Stimulated activated CD8-positive, alpha-beta memory T cell treated with anti-CD3 and anti-CD28 coated beads, Interleukin-7, amount 100 ng/mL, for 1 hour (primary cell): ENCODE measurements at regions not wholly inside any gene's neighbourhood (a gene's known extent, or its start where the extent isn't known, plus 50 kb on each side); places are given as distances from the start of the nearest gene placed in this dataset.
A peak's percentile ranks its signal among the peaks of the same experiment; 100 is the strongest.

Experiments used
- DNase-seq, 2 donors: peaks; one replicate each; pipeline ENCODE4 v3.0.0-alpha.2; 2020; ENCODE audit warnings: low read depth in 2 of 2

DNA sequence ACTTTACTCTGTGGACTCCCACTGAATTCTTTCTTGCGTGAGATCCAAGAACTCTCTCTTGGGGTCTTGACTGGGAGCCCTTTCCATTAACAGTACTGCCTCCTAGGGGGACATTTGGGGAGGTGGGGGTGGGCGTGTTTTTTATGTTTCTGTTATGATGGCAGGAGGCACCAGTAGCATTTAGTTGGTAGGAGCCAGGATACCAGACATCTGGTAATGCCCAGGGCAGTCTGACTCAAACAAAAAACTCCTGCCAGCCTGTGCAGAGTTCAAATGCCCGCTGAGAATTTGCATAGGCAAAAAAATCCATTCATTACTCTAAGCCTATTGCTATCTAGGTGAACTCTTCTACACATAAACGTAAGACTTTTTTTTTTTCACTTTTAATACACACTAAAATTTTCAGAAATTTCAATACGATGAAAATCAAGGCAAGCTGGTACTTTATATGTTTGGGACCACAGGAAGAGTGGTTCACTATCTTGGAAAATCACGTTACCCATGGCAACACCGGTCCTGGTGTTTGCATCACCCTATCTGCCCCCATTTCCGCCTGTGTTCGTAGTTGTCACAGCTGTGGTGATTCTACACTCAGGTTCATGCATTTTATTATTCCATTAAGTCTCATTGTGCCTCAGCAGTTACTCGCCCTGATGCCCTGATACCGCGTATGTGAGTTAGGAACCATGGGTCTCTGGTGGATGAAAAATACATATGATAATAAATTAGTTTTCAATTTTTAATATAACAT, 121.1 kb upstream of the XYLT1 start:
- DNase-seq, result no peak

DNA sequence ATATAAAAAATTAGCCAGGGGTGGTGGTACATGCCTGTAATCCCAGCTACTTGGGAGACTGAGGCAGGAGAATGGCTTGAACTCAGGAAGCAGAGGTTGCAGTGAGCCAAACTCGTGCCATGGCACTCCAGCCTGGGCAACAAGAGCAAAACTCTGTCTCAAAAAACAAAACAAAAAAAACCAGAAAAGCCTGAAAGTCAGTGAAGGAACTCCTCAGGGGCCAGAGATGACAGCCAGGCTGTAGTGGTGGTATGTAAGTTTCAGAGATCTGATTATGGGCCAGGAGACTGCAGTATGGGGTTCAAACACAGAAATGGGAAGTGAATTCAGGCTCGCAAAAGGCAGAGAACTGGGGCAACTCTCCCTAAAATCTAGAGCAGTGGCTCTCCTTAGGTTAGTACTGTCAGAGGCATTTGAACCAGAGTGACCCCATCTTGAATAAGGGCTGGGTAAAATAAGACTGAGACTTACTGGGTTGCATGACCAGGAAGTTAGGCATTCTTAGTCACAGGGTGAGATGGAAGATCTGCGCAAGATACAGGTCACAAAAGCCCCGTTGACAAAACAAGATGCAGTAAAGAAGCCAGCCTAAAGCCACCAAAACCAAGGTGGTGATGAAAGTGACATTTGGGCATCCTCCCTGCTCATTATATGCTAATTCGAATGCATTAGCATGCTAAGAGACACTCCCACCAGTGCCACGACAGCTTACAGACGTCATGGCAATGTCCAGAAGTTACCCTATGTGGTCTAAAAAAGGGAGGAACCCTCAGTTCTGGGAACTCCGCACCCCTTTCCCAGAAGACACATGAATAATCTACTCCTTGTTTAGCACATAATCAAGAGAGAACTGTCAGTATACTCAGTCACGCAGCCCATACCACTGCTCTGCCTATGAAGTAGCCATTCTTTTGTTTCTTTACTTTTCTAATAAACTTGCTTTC, 120.2 kb upstream of the XYLT1 start:
- DNase-seq, result peak in 1 of 2 donors; percentile 31

DNA sequence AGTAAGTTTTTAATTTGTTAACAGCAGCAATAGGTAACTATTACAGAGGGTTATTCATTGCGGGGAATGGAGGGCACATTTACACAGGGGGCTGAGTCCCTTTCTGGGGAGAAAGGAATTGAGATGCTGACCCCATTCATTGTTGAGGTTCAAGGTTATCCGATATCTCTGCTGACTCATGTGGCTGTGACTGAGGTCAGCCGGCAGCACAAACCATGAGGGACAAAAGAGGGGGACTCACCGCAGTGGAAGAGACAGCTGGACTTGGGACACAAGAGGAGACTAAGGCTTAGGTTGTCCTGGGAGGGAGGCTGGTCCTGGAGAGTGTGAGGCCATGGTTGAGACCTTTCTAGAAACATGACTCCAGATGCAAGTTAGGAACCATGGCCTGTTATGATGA, 119.1 kb upstream of the XYLT1 start:
- DNase-seq, result no peak

DNA sequence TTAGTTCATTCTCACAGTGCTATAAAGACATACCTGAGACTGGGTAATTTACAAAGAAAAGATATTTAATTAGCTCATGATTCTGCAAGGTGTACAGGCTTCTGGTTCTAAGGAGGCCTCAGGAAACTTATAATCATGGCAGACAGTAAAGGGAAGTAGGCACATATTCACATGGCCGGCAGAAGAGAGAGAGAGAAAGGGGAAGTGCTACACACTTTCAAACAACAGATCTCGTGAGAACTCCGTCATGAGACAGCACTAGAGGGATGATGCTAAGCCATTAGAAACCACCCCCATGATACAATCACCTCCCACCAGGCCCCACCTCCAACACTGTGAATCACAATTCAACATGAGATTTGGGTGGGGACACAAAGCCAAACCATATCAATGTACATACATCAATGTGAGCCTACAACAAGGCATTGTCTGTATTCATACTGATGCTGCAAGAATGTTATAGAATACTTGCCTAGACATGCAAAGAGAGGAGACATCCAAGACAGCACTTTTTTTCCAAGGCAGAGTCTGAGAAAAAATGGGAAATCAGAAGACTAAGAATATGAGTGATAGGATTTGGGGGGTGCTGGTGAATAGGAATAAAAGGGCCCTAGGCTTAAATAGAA, 114.8 kb upstream of the XYLT1 start:
- DNase-seq, result no peak

DNA sequence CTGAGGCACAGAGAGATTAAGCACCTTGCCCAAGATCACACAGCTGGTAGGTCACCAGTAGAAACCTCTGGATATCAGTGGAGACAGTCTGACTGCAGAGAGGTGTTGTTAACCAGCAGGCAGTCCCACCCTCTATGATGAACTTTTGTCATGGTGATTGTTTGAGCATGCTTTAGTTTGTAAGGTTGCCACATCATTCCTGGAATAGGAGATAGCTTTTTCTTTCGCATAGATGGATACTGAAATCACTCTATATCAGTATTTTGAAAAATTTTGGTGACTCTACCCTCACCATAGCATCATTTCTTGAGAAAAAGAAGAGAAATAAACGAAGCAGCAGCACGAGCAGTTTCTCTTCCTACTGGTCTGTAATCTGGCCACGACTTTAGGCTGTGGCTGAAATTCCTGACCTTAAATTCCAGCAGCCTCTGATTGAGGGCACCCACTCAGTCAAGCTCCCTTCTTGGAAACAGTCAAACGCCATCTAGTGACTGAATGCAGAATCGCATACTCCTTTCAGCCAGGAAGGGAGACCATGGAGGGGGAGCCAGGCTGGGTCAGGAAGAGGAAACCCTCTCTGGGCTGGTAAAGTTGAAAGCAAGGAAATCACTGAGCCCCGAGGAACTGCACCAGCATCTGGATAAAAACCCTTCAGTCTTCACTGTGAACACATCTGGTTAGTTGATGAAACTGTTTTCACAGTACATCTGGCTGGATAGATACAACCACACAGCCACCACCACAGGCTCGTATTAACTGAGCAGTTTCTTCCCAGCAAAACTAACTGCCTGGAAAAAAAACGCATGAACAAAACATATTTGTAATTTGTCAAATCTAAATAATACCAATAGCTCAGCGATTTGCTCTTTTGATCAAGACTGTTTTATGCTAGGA, 108.5 kb upstream of the XYLT1 start:
- peak; percentile 16 to 23 for DNase-seq

DNA sequence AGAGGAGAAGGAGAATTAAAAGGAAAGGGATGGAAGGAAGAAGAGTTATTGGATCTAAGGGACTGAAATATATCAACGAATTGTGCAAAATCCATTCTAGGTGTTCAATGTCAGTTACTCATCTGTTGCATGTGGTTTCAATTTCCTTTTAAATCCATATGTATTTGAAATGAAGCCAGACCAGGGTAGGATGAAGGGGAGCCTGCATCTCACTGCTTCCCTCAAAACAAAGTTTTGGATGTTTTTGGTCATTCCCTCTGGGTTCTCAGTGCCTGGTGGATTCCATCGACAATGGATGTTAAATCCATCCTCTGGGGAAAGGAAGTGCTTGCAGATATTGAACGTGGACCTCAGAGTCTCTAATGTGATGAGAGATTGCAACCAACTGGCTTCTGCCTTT, 103.5 kb upstream of the XYLT1 start:
- DNase-seq, result no peak

DNA sequence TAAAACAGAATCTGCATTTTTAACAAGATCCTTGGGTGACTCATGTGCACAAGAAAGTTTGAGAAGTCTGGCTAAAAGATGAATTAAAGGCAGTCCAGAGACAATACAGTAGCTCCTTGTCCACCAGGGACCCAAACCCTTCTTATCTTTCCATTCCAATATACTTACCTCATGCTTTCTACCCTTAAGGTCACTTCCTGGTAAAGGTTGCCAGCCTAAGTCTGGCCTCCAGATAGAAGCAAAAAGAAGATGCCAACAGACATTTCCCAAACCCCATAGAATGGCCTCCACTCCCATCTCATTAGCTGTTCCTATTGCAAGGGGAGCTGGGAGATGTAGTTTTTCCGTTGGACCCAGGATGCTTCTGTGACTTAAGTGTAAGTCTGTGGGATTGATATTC, 101.4 kb upstream of the XYLT1 start:
- no peak for DNase-seq

DNA sequence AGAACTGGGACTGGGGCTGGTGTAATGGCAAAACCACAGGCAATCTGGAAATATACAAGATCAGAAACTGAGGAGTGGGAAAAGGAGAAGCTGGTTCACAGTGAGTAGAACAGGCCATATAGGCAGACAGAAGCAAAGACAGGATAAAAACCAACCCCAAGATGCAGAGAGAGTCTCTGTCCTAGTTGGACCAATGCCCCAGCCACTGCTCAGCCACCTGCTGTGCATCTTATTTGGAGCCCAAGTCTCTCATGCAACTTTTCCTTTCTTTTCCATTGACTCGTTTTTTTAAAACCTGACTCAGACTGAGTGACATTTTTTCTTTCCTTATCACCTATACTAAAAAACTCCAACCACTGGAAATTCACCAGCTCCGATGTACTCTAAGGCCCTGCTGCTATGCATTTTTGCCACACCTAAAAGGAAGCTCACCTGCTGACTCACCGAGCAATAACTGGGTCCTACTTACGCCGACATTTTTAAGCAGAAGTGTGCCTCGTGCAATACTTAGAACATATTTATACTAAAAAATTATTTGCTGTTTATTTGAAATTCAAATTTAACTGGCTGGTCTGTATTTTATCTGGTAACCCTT, 100.8 kb upstream of the XYLT1 start:
- no peak for DNase-seq

DNA sequence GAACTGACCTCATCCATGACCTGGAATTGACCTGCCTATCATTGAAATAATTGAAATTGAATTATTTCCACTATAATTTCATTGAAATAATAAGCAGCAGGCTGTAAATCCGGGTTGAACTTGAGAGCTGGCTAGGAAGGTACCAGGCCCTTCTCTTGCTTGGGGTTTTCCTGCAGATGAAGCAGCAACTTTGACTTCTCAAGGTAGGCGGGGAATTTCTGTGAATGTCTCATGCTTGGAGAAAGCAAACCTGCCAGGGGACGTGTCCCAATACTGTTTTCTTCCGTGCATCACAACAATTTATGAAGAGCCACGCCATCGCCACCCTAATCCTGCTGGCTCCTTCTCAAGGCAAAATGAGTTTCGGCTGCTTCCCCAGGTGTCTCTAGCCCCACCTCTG, 97.5 kb upstream of the XYLT1 start:
- no peak for DNase-seq

DNA sequence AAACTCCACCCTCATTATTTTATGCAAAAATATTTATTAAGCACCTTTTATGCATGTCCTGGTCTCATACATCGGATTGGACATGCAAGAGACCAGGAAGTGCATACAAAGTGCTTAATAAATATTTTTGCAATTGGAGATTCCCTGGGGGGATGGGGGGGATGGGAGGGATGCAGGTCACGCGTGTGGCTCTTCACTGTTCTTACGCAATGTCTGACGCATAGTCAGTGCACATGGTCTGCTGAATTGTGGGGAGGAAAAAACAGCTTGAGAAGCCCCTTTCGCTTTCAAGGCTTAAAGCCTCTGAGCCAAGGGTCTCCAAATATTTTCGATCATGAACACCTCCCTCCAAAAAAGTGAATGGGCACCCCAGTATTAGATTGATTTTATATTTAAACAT, 96.7 kb upstream of the XYLT1 start:
- no peak for DNase-seq

DNA sequence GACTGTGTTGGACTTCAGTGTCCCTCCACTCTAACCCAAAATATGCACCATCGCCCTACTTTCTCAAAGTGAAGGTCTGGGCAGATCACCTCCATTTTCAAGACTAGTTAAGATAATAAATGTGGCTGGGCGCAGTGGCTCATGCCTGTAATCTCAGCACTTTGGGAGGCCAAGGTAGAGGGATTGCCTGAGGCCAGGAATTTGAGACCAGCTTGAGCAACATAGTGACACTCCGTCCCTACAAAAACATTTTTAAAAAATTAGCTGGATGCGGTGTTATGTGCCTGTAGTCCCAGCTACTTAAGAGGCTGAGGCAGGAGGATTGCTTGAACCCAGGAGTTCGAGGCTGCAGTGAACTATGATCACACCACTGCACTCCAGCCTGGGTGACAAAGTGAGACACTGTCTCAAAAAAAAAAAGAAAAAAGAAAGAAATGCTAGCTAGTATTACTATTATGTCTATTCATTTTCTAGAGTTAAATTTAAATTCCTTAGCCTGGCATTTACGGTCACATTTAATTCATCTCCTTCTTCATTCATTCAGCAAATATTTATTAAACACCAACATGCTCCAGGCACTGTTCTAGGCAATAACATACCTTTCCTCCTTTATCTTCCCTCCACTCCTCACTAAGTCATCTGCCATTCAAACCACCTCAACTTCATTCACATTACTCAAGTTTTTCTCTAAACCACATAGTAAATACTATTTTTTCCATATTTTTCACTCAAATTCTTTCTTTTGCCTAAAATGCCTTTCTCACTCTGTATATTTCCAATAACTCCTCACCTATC, 96.1 kb upstream of the XYLT1 start:
- DNase-seq, result no peak

DNA sequence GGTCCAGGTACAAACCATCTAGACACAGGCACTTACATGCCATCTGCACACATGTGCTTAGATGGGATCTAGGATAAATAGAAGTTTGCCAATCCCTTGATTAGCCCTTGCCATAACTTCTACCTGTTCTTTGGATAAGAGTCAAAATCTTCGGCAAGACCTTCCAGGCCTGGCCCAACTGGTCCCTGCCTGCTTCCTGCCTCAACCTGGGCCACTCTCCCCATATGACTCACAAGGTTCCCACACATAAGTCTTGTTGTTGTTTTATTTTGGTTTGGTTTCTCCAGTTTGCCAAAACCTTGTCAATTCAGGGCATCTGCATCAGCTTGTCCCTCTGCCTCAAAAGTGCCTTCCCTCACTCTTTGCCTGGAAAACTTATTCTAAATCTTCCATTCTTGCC, 95.3 kb upstream of the XYLT1 start:
- no peak for DNase-seq

DNA sequence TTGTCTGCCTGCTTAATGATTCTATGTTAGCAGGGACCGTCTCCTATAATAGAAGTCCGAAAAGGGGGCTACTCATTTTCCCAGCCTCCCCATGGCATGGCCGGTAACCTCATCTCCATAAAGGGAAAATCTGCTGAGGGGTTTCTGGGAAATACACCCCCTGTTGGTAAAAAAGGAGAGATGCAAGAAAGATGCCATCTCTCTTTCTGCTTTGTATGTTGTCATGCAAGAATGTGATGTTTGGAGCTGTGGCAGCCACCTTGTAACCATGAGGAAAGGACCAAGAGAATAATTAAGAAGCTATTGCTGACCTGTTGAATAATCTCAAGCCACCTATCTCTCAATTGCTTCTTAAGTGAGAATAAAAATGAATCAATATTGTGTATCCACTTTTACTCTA, 94.8 kb upstream of the XYLT1 start:
- DNase-seq, result no peak

DNA sequence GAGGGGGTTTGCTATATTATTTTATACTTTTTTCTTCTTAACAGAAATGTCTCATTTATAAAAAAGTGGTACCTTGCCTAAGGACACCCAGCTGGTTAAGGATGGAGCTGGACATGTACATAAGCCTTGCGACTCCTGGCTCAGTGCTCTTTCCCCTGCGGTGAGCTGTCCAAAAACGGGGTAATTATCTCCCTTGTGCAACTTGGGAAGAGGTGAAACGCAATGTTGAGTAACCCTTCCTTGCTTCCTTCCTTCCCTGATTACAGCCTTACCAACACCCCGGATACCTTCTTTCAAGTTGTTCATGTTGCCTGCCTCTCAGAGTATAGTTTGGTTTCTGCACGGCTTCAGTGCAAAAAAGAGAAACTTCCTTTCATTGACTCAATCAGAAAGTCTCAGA, 94.1 kb upstream of the XYLT1 start:
- DNase-seq, result no peak

DNA sequence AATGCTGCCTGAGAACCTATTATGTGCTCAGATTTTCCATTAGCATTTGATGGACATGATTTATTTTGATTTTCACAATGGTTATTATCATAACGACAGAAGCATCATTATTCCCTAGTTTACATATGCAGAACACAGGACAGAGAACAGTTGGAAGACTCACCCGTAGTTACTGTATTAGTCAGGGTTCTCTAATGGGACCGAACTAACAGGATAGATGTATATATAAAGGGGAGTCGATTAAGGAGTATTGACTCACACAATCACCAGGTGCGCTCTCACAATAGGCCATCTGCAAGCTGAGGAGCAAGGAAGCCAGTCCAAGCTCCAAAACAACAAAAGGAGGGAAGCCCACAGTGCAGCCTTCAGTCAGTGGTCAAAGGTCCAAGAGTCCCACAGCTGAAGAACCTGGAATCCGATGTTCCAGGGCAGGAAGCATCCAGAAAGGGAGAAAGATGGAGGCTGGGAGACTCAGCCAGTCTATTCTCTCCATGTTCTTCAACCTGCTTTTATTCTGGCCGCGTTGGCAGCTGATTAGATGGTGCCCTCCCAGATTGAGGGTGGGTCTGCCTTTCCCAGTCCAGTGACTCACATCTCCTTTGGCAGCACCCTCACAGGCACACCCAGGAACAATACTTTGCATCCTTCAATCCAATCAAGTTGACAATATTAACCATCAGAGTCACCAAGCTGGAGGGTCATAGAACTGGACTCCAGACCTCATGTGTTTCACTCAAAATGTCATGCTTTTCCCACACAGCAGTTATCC, 92.7 kb upstream of the XYLT1 start:
- DNase-seq, result no peak

DNA sequence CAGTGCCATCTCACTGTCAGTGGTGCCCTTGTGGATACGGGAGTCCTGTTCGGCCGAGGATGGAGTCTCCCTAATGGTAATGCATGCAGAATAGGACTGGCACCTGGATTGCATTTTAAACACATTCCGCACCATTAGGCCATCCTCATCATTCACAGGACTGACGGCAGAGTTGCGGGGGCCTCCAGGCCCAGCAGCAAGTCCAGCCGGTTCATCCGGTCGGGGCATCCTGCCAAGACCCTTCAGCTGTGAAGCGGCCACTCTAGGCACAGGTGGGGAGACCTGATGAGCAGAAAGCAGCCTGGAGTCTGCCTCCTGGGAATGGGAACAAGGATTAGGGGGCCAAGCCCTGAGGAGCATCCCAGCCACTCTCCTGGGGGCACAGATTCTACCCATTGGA, 90.3 kb upstream of the XYLT1 start:
- no peak for DNase-seq

DNA sequence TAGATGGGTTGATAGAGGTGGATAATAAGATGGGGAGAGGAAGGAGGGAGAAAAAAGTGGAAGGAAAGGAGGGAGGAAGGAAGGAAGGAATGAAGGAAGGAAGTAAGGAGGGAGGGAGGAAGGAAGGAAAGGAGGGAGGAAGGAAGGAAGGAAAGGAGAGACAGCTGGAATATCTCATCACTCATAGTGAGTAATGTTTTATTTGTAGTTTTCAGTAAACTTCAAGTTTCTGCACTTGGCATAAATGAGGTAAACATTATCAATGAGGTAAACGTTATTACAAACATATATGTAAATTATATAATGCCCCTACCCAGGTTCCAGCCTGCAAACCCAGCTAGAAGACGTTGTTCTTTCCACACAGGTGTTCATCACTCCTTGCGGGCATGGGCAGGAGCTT, 89.8 kb upstream of the XYLT1 start:
- no peak for DNase-seq

DNA sequence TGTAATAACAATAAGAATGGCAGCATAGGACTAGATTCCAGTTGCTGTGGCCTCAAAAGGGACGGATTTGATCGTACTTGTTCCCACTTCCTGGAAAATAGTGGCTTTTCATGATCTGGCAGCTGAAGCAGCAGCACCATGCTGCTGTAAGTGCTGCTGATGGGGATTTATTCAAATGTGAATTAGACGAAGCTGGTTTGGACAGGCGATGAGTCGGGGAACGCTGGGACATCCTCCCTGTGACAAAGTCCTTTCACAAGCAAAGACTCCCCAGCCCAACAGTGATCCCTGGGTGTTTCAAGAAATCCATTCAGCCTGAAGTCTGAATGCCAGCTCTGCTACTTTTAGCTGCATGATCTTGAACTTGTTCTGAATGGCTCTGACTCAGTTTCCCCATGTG, 88.6 kb upstream of the XYLT1 start:
- DNase-seq, result no peak

DNA sequence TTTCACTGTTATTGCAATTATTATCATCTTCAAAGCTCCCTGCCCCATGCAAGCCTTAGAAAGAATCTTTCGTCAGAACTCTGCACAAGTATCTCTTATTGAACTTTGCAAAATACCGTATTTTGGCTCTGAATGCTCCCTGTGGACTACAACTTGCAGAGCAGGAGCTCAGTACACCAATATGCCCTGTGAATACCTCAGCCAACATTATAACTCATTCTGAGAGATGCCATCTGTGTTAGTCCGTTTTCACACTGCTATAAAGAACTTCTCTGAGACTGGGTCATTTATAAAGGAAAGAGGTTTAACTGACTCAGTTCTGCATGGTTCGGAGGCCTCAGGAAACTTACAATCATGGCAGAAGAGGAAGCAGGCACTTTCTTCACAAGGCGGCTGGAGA, 87.2 kb upstream of the XYLT1 start:
- DNase-seq, result no peak

DNA sequence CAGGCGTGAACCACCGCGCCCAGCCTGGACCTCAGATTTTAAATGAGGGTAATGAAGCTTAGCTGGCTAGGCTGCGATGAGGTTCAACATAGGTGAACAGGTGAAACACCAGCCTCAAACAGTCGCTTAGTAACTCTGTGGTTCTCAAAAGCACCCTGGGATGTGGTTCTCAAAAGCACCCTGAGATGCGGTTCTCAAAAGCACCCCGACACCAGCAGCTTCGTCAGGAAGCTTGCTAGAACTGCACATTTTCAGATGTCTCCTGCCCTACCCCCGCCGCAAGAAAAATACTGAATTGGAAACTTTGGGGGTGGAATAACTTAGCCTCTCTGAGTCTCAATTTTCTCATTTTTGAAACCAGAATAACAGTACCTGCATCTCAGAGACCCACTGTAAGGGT, 86.7 kb upstream of the XYLT1 start:
- no peak for DNase-seq
